ENCODE measurements at regions not wholly inside any gene's neighbourhood (a gene's known extent, or its start where the extent isn't known, plus 50 kb on each side); places are given as distances from the start of the nearest gene placed in this dataset.

DNA sequence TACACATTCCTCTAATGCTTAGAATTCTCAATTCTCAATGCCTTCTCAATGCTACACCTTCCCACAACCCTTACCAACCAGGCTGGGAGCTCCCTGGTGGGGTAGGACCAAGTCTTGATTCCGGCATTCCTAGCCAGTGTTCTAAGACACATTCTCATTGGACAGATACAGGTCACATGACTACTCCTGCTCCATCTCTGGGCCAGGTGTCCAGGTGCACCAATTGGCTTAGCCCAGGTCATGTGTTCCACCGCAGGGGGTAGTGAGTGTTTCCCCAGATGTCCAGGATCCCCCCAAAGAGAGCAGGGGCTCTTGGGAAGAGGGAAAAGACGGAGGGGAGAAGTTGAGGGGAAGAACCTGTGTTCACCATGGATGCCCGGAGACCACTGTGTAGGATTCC, 58.7 kb upstream of the MLN start:
- ATAC-seq (no peak), DNase-seq (ENCODE audit: low read depth, low spot score) (no peak), FAIRE-seq (no peak)
- H3K4me2 ChIP-seq (ENCODE audit: control insufficient read depth, insufficient read depth): no peak overlapping the region
- no peak overlapping the region for H2AFZ ChIP-seq (ENCODE audit: control insufficient read depth, low read depth, low read length)
- H3K4me3 ChIP-seq: no peak overlapping the region
- H3K4me1 ChIP-seq (ENCODE audit: control insufficient read depth, insufficient read depth, low read length): peaks cover 42% of the 10 kb centered on the region
- ChIA-PET SMC1A (ENCODE audit: uncharacterized antibody, unreplicated experiment) (no interaction called here), RAD21 (ENCODE audit: unreplicated experiment) (no interaction called here), POLR2A (no interaction called here), CTCF (no interaction called here)
- peaks cover 2% of the 10 kb centered on the region; the same call in 2 of the 3 replicates for H3K9me3 ChIP-seq (replicated peaks; ENCODE audit: control insufficient read depth, insufficient read depth, low read length)
- BruUV-seq (replicated peaks): no TSS peak
- no peak for TF ChIP-seq PML (IDR thresholded peaks at IDR 0.05; ENCODE audit: low read length)
- TF ChIP-seq, protein P1, sequence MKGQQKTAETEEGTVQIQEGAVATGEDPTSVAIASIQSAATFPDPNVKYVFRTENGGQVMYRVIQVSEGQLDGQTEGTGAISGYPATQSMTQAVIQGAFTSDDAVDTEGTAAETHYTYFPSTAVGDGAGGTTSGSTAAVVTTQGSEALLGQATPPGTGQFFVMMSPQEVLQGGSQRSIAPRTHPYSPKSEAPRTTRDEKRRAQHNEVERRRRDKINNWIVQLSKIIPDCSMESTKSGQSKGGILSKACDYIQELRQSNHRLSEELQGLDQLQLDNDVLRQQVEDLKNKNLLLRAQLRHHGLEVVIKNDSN (IDR thresholded peaks at IDR 0.05; ENCODE audit: borderline replicate concordance, extremely low read length, insufficient read depth, low read depth, low read length): peak; percentile 37
- in situ Hi-C loops (cut with MboI): no loop called here
- H3K9ac ChIP-seq (ENCODE audit: control insufficient read depth, insufficient read depth, low read length): no peak overlapping the region
- intact Hi-C loops (cut with micrococcal nuclease; ENCODE audit: unreplicated experiment): no loop called here
- 79% methylated on average over 3 of the region's 4 CpGs for WGBS (ENCODE audit: insufficient coverage, insufficient replicate concordance, low lambda C conversion rate, missing lambda C conversion rate)
- H3K36me3 ChIP-seq (ENCODE audit: control insufficient read depth in 2 of 2, insufficient read depth in 2 of 2, low read length in 1 of 2): no peaks in the 10 kb centered on the region
- no peaks in the 10 kb centered on the region for H3K79me2 ChIP-seq (ENCODE audit: control insufficient read depth, insufficient read depth, low read length)
- no peaks in the 10 kb centered on the region for H4K20me1 ChIP-seq (ENCODE audit: control insufficient read depth, insufficient read depth)
- no peak overlapping the region for H3K27ac ChIP-seq (ENCODE audit: control insufficient read depth, insufficient read depth)
- H3K27me3 ChIP-seq (replicated peaks in 1 of 2; ENCODE audit: control insufficient read depth in 2 of 2, insufficient read depth in 2 of 2, low read length in 1 of 2): no peaks in the 10 kb centered on the region

DNA sequence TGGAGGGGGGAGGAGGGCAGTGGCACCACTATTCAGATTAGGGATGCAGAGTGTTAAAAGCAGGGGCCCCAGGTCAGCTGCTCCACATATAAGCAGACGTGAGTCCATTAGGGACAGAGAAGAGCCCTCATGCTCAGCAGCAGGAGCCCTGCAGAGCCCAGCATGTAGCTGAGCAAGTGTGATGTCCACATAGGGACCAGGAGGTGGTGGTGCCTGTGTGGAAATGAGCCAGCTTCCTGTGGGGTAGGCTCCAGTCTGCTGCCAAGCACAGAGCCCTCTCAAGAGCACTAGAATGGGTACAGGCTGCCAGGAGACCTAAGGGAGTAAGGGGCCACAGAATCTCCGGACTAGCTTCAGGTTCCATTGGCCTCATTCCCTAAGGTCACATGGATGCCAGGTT, 57.9 kb upstream of the MLN start:
- no peak for ATAC-seq
- H3K79me2 ChIP-seq (ENCODE audit: control insufficient read depth, insufficient read depth, low read length): no peaks in the 10 kb centered on the region
- BruUV-seq (replicated peaks): no TSS peak

More for the DNA sequence above, 57.9 kb upstream of the MLN start:
- Histone ChIP-seq H3K36me3 (ENCODE audit: control insufficient read depth in 2 of 2, insufficient read depth in 2 of 2, low read length in 1 of 2) (no peaks in the 10 kb centered on the region), H3K4me2 (ENCODE audit: control insufficient read depth, insufficient read depth) (peak overlapping the region; percentile 59; the same call in 1 of the 2 replicates), H3K4me3 (no peak overlapping the region), H3K9me3 (replicated peaks; ENCODE audit: control insufficient read depth, insufficient read depth, low read length) (peaks cover 2% of the 10 kb centered on the region; the same call in 2 of the 3 replicates), H4K20me1 (ENCODE audit: control insufficient read depth, insufficient read depth) (no peaks in the 10 kb centered on the region), H3K27me3 (replicated peaks in 1 of 2; ENCODE audit: control insufficient read depth in 2 of 2, insufficient read depth in 2 of 2, low read length in 1 of 2) (no peaks in the 10 kb centered on the region), H3K4me1 (ENCODE audit: control insufficient read depth, insufficient read depth, low read length) (peaks cover 51% of the 10 kb centered on the region), H3K27ac (ENCODE audit: control insufficient read depth, insufficient read depth) (no peak overlapping the region; the same call in 1 of the 2 replicates), H2AFZ (ENCODE audit: control insufficient read depth, low read depth, low read length) (no peak overlapping the region), H3K9ac (ENCODE audit: control insufficient read depth, insufficient read depth, low read length) (no peak overlapping the region)
- SMC1A ChIA-PET (ENCODE audit: uncharacterized antibody, unreplicated experiment): interaction anchor here (1.6 kb wide), 1 partner anchor 53 kb away, joined by 4 read pairs; no protein-coding TSS in a partner anchor
- in situ Hi-C loops (cut with MboI) (no loop called here), intact Hi-C loops (cut with micrococcal nuclease; ENCODE audit: unreplicated experiment) (no loop called here)
- FAIRE-seq: no peak
- 34% methylated on average over 2 of the region's 2 CpGs for WGBS (ENCODE audit: insufficient coverage, insufficient replicate concordance, low lambda C conversion rate, missing lambda C conversion rate)
- TF ChIP-seq EZH2 (IDR thresholded peaks at IDR 0.05; ENCODE audit: borderline replicate concordance, control insufficient read depth, low read depth, low read length) (no peak), BRCA1 (IDR thresholded peaks at IDR 0.05; ENCODE audit: low read depth, low read length) (no peak), NFYA (IDR thresholded peaks at IDR 0.05; ENCODE audit: borderline replicate concordance, low read depth, low read length) (no peak), YBX1 (IDR thresholded peaks at IDR 0.05) (no peak), CBFB (IDR thresholded peaks at IDR 0.05; ENCODE audit: low read depth) (no peak)
- TF ChIP-seq, protein P2, sequence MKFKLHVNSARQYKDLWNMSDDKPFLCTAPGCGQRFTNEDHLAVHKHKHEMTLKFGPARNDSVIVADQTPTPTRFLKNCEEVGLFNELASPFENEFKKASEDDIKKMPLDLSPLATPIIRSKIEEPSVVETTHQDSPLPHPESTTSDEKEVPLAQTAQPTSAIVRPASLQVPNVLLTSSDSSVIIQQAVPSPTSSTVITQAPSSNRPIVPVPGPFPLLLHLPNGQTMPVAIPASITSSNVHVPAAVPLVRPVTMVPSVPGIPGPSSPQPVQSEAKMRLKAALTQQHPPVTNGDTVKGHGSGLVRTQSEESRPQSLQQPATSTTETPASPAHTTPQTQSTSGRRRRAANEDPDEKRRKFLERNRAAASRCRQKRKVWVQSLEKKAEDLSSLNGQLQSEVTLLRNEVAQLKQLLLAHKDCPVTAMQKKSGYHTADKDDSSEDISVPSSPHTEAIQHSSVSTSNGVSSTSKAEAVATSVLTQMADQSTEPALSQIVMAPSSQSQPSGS (IDR thresholded peaks at IDR 0.05; ENCODE audit: low read length): no peak
- POLR2A ChIA-PET: no interaction called here
- DNase-seq (ENCODE audit: low read depth, low spot score): no peak
- RAD21 ChIA-PET (ENCODE audit: unreplicated experiment): no interaction called here
- CTCF ChIA-PET: no interaction called here
